PC-9 (cell line): ENCODE measurements at regions not wholly inside any gene's neighbourhood (a gene's known extent, or its start where the extent isn't known, plus 50 kb on each side); places are given as distances from the start of the nearest gene placed in this dataset.

Experiments used
- BruUV-seq: library from RNA; stranded (reverse); fragments of 400-500 nt; replicated peaks from 2 replicates; lab custom pipeline; 2021; lab: Mats Ljungman, UMichigan
- CTCF ChIA-PET: fragments of 300-600 bp; sonication (Branson Sonifier 250); formaldehyde crosslinking; loops from one replicate; lab custom pipeline; 2022; ENCODE audit warnings: antibody characterized with exemption; lab: Charles Lee
- POLR2A ChIA-PET: fragments of 300-600 bp; sonication (Branson Sonifier 250); formaldehyde crosslinking; loops from one replicate; lab custom pipeline; 2022; ENCODE audit warnings: antibody characterized with exemption; ENCODE audit not compliant: unreplicated experiment; lab: Charles Lee
- DNase-seq, 2 experiments: peaks; one replicate each; pipeline versions ENCODE4 v3.0.0 to v3.0.0-alpha.2; 2015 to 2022; ENCODE audit warnings: mixed read lengths in 1 of 2
- H2AFZ ChIP-seq: fragments of 200-600 bp; sonication (generic); 2 replicates; pipeline ENCODE4 v1.8.1; 2017; ENCODE audit warnings: antibody characterized with exemption
- H3F3A ChIP-seq: fragments of 200-600 bp; sonication (generic); 2 replicates; pipeline ENCODE4 v1.8.1; 2017; ENCODE audit warnings: antibody characterized with exemption, mild to moderate bottlenecking, low read depth; ENCODE audit not compliant: insufficient read depth
- H3K27ac ChIP-seq: fragments of 200-600 bp; sonication (generic); 2 replicates; pipeline ENCODE4 v1.6.1; 2016; ENCODE audit warnings: mixed run types
- H3K27me3 ChIP-seq: fragments of 200-600 bp; sonication (generic); 2 replicates; pipeline ENCODE4 v1.6.1; 2016; ENCODE audit warnings: low read depth, mixed run types; ENCODE audit not compliant: insufficient read depth
- H3K36me3 ChIP-seq: fragments of 200-600 bp; sonication (generic); 2 replicates; pipeline ENCODE4 v1.6.1; 2016; ENCODE audit warnings: low read depth, mixed run types
- H3K4me1 ChIP-seq: fragments of 200-600 bp; sonication (generic); replicated peaks from 2 replicates; pipeline ENCODE4 v1.6.1; 2016; ENCODE audit warnings: mixed run types; ENCODE audit not compliant: insufficient read depth
- H3K4me2 ChIP-seq: fragments of 200-600 bp; sonication (generic); 2 replicates; pipeline ENCODE4 v1.6.1; 2017; ENCODE audit warnings: mixed run types
- H3K4me3 ChIP-seq: fragments of 200-600 bp; sonication (generic); 2 replicates; pipeline ENCODE4 v1.6.1; 2016; ENCODE audit warnings: mixed run types
- H3K79me2 ChIP-seq: fragments of 200-600 bp; sonication (generic); 2 replicates; pipeline ENCODE4 v1.6.1; 2017; ENCODE audit warnings: low read depth, mixed run types
- H3K9me2 ChIP-seq: fragments of 200-600 bp; sonication (generic); 2 replicates; pipeline ENCODE4 v1.8.1; 2017; ENCODE audit warnings: mild to moderate bottlenecking; ENCODE audit not compliant: insufficient read depth
- H3K9me3 ChIP-seq: fragments of 200-600 bp; sonication (generic); 2 replicates; pipeline ENCODE4 v1.8.1; 2016; ENCODE audit warnings: low read depth; ENCODE audit not compliant: insufficient read depth
- H4K20me1 ChIP-seq: fragments of 200-600 bp; sonication (generic); 2 replicates; pipeline ENCODE4 v1.8.1; 2017; ENCODE audit not compliant: insufficient read depth
- CTCF ChIP-seq: fragments of 200-600 bp; sonication (generic); conservative IDR thresholded peaks from 2 replicates; pipeline ENCODE4 v1.6.1; 2017; ENCODE audit warnings: mixed run types, antibody characterized with exemption, mild to moderate bottlenecking, moderate library complexity
- EZH2 ChIP-seq: fragments of 200-600 bp; sonication (generic); IDR thresholded peaks from 2 replicates; pipeline ENCODE4 v1.8.0; 2017; ENCODE audit warnings: antibody characterized with exemption, low read depth
- intact Hi-C: fragments of 100-400 bp; cut with micrococcal nuclease; formaldehyde crosslinking; loops from one replicate; pipeline ENCODE4 v1.10.0; 2022; ENCODE audit not compliant: unreplicated experiment

GRCh38 chr2:234674781-234675201 lies 177.9 kb upstream of the ARL4C start:
- CTCF ChIA-PET, result interaction anchor here (0.5 to 1.0 kb wide), 5 partner anchors 19 to 1162 kb away, joined by 3 to 5 read pairs (median 5); no protein-coding TSS in a partner anchor
- no TSS peak for BruUV-seq
- POLR2A ChIA-PET, result interaction anchor here (0.6 kb wide), 1 partner anchor 375 kb away, joined by 4 read pairs; no protein-coding TSS in a partner anchor
- H3K9me3 ChIP-seq, result peaks cover 7% of the 10 kb centered on the region; the same call in 1 of the 2 replicates
- peak; percentile 52 to 75 for DNase-seq
- TF ChIP-seq CTCF, result no peak
- TF ChIP-seq EZH2, result no peak
- H3K4me3 ChIP-seq, result no peak overlapping the region
- H3K4me1 ChIP-seq, result peaks cover 72% of the 10 kb centered on the region
- no peaks in the 10 kb centered on the region for H3K9me2 ChIP-seq
- H3K79me2 ChIP-seq, result no peaks in the 10 kb centered on the region
- no peaks in the 10 kb centered on the region for H3K27me3 ChIP-seq
- H2AFZ ChIP-seq, result no peak overlapping the region
- peak overlapping the region; percentile 41 for H3K4me2 ChIP-seq
- H3F3A ChIP-seq, result peaks cover 27% of the 10 kb centered on the region
- H4K20me1 ChIP-seq, result no peaks in the 10 kb centered on the region
- intact Hi-C loops, result loop anchor here (5.0 kb wide), 4 partner anchors 122 to 308 kb away; partner anchors contain the start of gene SH3BP4
- peak overlapping the region; percentile 54 for H3K27ac ChIP-seq
- no peaks in the 10 kb centered on the region for H3K36me3 ChIP-seq

- Histone ChIP-seq H3K27ac (peak overlapping the region; percentile 54), H3K4me1 (peaks cover 71% of the 10 kb centered on the region), H3K36me3 (no peaks in the 10 kb centered on the region), H3K9me3 (peaks cover 7% of the 10 kb centered on the region; the same call in 1 of the 2 replicates), H2AFZ (no peak overlapping the region), H3K9me2 (no peaks in the 10 kb centered on the region), H3K4me2 (peak overlapping the region; percentile 41), H3K79me2 (no peaks in the 10 kb centered on the region), H3K4me3 (no peak overlapping the region), H3F3A (peaks cover 21% of the 10 kb centered on the region; the same call in 1 of the 2 replicates), H4K20me1 (no peaks in the 10 kb centered on the region), H3K27me3 (no peaks in the 10 kb centered on the region)
- no TSS peak for BruUV-seq
- CTCF ChIA-PET, result interaction anchor here (0.5 to 1.0 kb wide), 5 partner anchors 20 to 1161 kb away, joined by 3 to 5 read pairs (median 5); no protein-coding TSS in a partner anchor
- POLR2A ChIA-PET, result interaction anchor here (0.6 to 0.7 kb wide), 2 partner anchors 84 to 315 kb away, joined by 10 read pairs; no protein-coding TSS in a partner anchor
- intact Hi-C loops, result loop anchor here (5.0 kb wide), 1 partner anchor 122 kb away; no protein-coding TSS in a partner anchor
- no peak for DNase-seq
- no peak for TF ChIP-seq EZH2
- TF ChIP-seq CTCF, result no peak
Observed at GRCh38 chr2:234673961-234674759, 177.3 kb upstream of the ARL4C start.

DNA sequence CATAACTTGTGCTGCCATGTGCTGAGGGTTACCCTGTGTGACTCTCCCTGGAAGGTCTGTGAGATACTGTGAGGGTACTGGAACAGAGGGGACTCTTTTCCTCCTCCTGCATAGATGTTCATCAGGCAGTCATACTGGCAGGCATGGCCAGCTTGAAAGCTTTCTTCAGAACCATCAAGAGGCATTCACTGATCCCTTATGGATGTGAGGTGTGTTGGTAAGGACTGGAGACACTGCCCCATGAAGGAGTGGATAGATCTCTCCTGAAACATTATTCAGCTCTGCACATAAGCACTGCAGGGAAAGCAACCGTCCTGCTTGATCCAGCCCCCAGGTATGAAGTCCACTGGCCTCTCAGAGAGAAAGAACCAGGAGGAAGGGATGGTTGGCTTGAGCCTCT lies 176.6 kb upstream of the ARL4C start:
- no peaks in the 10 kb centered on the region for H3K9me2 ChIP-seq
- no peaks in the 10 kb centered on the region for H3K27me3 ChIP-seq
- H4K20me1 ChIP-seq, result no peaks in the 10 kb centered on the region
- intact Hi-C loops, result loop anchor here (5.0 kb wide), 1 partner anchor 121 kb away; no protein-coding TSS in a partner anchor
- no peak overlapping the region for H3K4me2 ChIP-seq
- no peak for TF ChIP-seq EZH2
- peaks cover 7% of the 10 kb centered on the region; the same call in 1 of the 2 replicates for H3K9me3 ChIP-seq
- POLR2A ChIA-PET, result no interaction called here
- H3K79me2 ChIP-seq, result no peaks in the 10 kb centered on the region
- CTCF ChIA-PET, result no interaction called here
- H3K36me3 ChIP-seq, result no peaks in the 10 kb centered on the region
- H3K4me3 ChIP-seq, result no peak overlapping the region
- no TSS peak for BruUV-seq
- peaks cover 15% of the 10 kb centered on the region; the same call in 1 of the 2 replicates for H3F3A ChIP-seq
- DNase-seq, result no peak
- peaks cover 64% of the 10 kb centered on the region for H3K4me1 ChIP-seq
- no peak overlapping the region for H3K27ac ChIP-seq
- no peak overlapping the region for H2AFZ ChIP-seq
